ENCODE measurements at regions not wholly inside any gene's neighbourhood (a gene's known extent, or its start where the extent isn't known, plus 50 kb on each side); places are given as distances from the start of the nearest gene placed in this dataset.

- Mint-ChIP-seq H3K4me3 (no peak overlapping the region), H3K27ac (no peak overlapping the region), H3K9me3 (ENCODE audit: insufficient read depth) (peaks cover 2% of the 10 kb centered on the region), H3K4me1 (no peaks in the 10 kb centered on the region), H3K27me3 (no peaks in the 10 kb centered on the region)
- H4K20me1 ChIP-seq (ENCODE audit: control insufficient read depth, insufficient read depth, low read length, poor library complexity, severe bottlenecking), result no peaks in the 10 kb centered on the region
- no peak overlapping the region for H3K27ac ChIP-seq (ENCODE audit: low read length in 2 of 2)
- DNase-seq (no peak), ATAC-seq (ENCODE audit: low read depth) (no peak)
- H3K4me1 ChIP-seq (ENCODE audit: control insufficient read depth in 2 of 2, insufficient read depth in 2 of 2, low read length in 2 of 2), result no peaks in the 10 kb centered on the region
- no peaks in the 10 kb centered on the region for H3K36me3 ChIP-seq (replicated peaks in 1 of 2; ENCODE audit: control extremely low read depth in 1 of 2, control insufficient read depth in 1 of 2, extremely low read depth in 1 of 2, insufficient read depth in 2 of 2, low read length in 1 of 2)
- no CpG with 5 or more reads among the region's 4 CpGs for WGBS (ENCODE audit: insufficient coverage)
- ChIA-PET CTCF (no interaction called here), POLR2A (no interaction called here)
- H3K4me3 ChIP-seq (ENCODE audit: control extremely low read depth in 1 of 5, extremely low read depth in 1 of 5, insufficient read depth in 1 of 5, low read depth in 2 of 5, low read length in 4 of 5), result no peak overlapping the region
- H3K9ac ChIP-seq (ENCODE audit: low read length), result no peak overlapping the region
- no peaks in the 10 kb centered on the region for H3K9me3 ChIP-seq (ENCODE audit: control extremely low read depth in 1 of 3, control insufficient read depth in 2 of 3, insufficient read depth in 1 of 3, low read length in 2 of 3)
- no peaks in the 10 kb centered on the region for H3K79me2 ChIP-seq (ENCODE audit: control insufficient read depth, insufficient read depth, low read length)
- TF ChIP-seq EZH2 (IDR thresholded peaks at IDR 0.05; ENCODE audit: borderline replicate concordance, insufficient read depth, low read depth, low read length, poor library complexity, severe bottlenecking), result no peak
- TF ChIP-seq, protein P1, sequence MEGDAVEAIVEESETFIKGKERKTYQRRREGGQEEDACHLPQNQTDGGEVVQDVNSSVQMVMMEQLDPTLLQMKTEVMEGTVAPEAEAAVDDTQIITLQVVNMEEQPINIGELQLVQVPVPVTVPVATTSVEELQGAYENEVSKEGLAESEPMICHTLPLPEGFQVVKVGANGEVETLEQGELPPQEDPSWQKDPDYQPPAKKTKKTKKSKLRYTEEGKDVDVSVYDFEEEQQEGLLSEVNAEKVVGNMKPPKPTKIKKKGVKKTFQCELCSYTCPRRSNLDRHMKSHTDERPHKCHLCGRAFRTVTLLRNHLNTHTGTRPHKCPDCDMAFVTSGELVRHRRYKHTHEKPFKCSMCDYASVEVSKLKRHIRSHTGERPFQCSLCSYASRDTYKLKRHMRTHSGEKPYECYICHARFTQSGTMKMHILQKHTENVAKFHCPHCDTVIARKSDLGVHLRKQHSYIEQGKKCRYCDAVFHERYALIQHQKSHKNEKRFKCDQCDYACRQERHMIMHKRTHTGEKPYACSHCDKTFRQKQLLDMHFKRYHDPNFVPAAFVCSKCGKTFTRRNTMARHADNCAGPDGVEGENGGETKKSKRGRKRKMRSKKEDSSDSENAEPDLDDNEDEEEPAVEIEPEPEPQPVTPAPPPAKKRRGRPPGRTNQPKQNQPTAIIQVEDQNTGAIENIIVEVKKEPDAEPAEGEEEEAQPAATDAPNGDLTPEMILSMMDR (IDR thresholded peaks at IDR 0.05), result no peak
- no peak overlapping the region for H2AFZ ChIP-seq (ENCODE audit: insufficient read depth, low read depth, low read length, poor library complexity, severe bottlenecking)
- no peaks in the 10 kb centered on the region for H3K27me3 ChIP-seq (replicated peaks in 1 of 4; ENCODE audit: control extremely low read depth in 1 of 4, control insufficient read depth in 3 of 4, insufficient read depth in 4 of 4, low read length in 3 of 4)
- intact Hi-C loops (cut with micrococcal nuclease), result no loop called here
- no peak overlapping the region for H3K4me2 ChIP-seq (replicated peaks; ENCODE audit: low read depth, low read length, poor library complexity, severe bottlenecking)
These were observed 380.0 kb downstream of the ANXA1 start for GRCh38 chr9:73531658-73532057.

DNA sequence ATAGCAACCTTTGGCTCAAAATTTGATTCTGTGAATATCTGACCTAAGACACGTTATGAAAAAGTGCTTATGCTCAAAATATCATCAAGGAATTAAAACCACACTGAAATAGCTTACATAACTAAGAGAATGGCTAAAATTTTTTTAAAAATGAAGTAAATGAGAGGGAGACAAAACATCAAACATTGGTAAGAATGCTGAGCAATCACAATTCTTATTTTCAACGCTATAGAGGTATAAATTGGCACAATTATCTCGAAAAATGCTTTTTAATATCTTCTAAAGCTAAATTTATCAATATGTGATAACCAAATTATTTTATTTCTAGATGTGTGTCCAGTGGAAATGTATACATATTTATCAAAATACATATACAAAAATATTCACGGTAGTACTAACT, 381.3 kb downstream of the ANXA1 start:
- H4K20me1 ChIP-seq (ENCODE audit: control insufficient read depth, insufficient read depth, low read length, poor library complexity, severe bottlenecking), result no peaks in the 10 kb centered on the region
- no peak overlapping the region for H3K27ac ChIP-seq (ENCODE audit: low read length in 2 of 2)
- no peaks in the 10 kb centered on the region for H3K27me3 ChIP-seq (replicated peaks in 1 of 4; ENCODE audit: control extremely low read depth in 1 of 4, control insufficient read depth in 3 of 4, insufficient read depth in 4 of 4, low read length in 3 of 4)
- Mint-ChIP-seq H3K4me3 (no peak overlapping the region), H3K27me3 (no peaks in the 10 kb centered on the region), H3K4me1 (no peaks in the 10 kb centered on the region), H3K9me3 (ENCODE audit: insufficient read depth) (peaks cover 2% of the 10 kb centered on the region), H3K27ac (no peak overlapping the region)
- CTCF ChIA-PET, result no interaction called here
- POLR2A ChIA-PET, result no interaction called here
- TF ChIP-seq, protein P1 (IDR thresholded peaks at IDR 0.05), result no peak
- TF ChIP-seq EZH2 (IDR thresholded peaks at IDR 0.05; ENCODE audit: borderline replicate concordance, insufficient read depth, low read depth, low read length, poor library complexity, severe bottlenecking), result no peak
- ATAC-seq (ENCODE audit: low read depth), result no peak
- H3K36me3 ChIP-seq (replicated peaks in 1 of 2; ENCODE audit: control extremely low read depth in 1 of 2, control insufficient read depth in 1 of 2, extremely low read depth in 1 of 2, insufficient read depth in 2 of 2, low read length in 1 of 2), result no peaks in the 10 kb centered on the region
- no peaks in the 10 kb centered on the region for H3K79me2 ChIP-seq (ENCODE audit: control insufficient read depth, insufficient read depth, low read length)
- H3K9me3 ChIP-seq (ENCODE audit: control extremely low read depth in 1 of 3, control insufficient read depth in 2 of 3, insufficient read depth in 1 of 3, low read length in 2 of 3), result no peaks in the 10 kb centered on the region
- H3K4me1 ChIP-seq (ENCODE audit: control insufficient read depth in 2 of 2, insufficient read depth in 2 of 2, low read length in 2 of 2), result no peaks in the 10 kb centered on the region
- no peak overlapping the region for H3K4me3 ChIP-seq (ENCODE audit: control extremely low read depth in 1 of 5, extremely low read depth in 1 of 5, insufficient read depth in 1 of 5, low read depth in 2 of 5, low read length in 4 of 5)
- H3K9ac ChIP-seq (ENCODE audit: low read length), result no peak overlapping the region
- no peak for DNase-seq
- intact Hi-C loops (cut with micrococcal nuclease), result no loop called here
- no peak overlapping the region for H3K4me2 ChIP-seq (replicated peaks; ENCODE audit: low read depth, low read length, poor library complexity, severe bottlenecking)
- H2AFZ ChIP-seq (ENCODE audit: insufficient read depth, low read depth, low read length, poor library complexity, severe bottlenecking), result no peak overlapping the region
- no CpG with 5 or more reads among the region's 4 CpGs for WGBS (ENCODE audit: insufficient coverage)
